Astrocyte (in vitro differentiated cells and primary cell): ENCODE measurements at regions not wholly inside any gene's neighbourhood (a gene's known extent, or its start where the extent isn't known, plus 50 kb on each side); places are given as distances from the start of the nearest gene placed in this dataset.

Experiments used
- DNase-seq: peaks from one replicate; pipeline ENCODE4 v3.0.0-alpha.2; 2010; ENCODE audit warnings: low read depth
- FAIRE-seq: peaks from 2 replicates; lab custom pipeline; 2011; peaks lifted over from hg19 to GRCh38; lab: Jason Lieb, UNC
- H2AFZ ChIP-seq: 2 replicates; pipeline ENCODE4 v1.6.0; 2012; ENCODE audit warnings: low read depth, low read length, inconsistent platforms
- H3K27ac ChIP-seq: 2 replicates; pipeline ENCODE4 v1.5.1; 2011; ENCODE audit warnings: low read depth, low read length, inconsistent platforms
- H3K27me3 ChIP-seq: 2 replicates; pipeline ENCODE4 v1.6.0; 2011; ENCODE audit warnings: low read length, inconsistent platforms; ENCODE audit not compliant: insufficient read depth
- H3K36me3 ChIP-seq: 2 replicates; pipeline ENCODE4 v1.5.1; 2011; ENCODE audit warnings: low read length, inconsistent platforms; ENCODE audit not compliant: insufficient read depth
- H3K4me1 ChIP-seq: 2 replicates; pipeline ENCODE4 v1.5.1; 2011; ENCODE audit warnings: low read length, inconsistent platforms; ENCODE audit not compliant: insufficient read depth
- H3K4me2 ChIP-seq: 2 replicates; pipeline ENCODE4 v1.6.0; 2012; ENCODE audit warnings: low read length, inconsistent platforms
- H3K4me3 ChIP-seq: 2 replicates; pipeline ENCODE4 v1.5.1; 2011; ENCODE audit warnings: low read depth, mild to moderate bottlenecking, low read length, inconsistent platforms; ENCODE audit not compliant: insufficient read depth
- H3K79me2 ChIP-seq: 2 replicates; pipeline ENCODE4 v1.6.0; 2012; ENCODE audit warnings: mild to moderate bottlenecking, low read length, inconsistent platforms; ENCODE audit not compliant: insufficient read depth
- H3K9ac ChIP-seq: 2 replicates; pipeline ENCODE4 v1.6.0; 2012; ENCODE audit warnings: mild to moderate bottlenecking, low read length, inconsistent platforms
- H3K9me3 ChIP-seq: 2 replicates; pipeline ENCODE4 v1.5.1; 2012; ENCODE audit warnings: low read depth, mild to moderate bottlenecking, low read length, inconsistent platforms; ENCODE audit not compliant: insufficient read depth
- H4K20me1 ChIP-seq: 2 replicates; pipeline ENCODE4 v1.6.0; 2012; ENCODE audit warnings: low read length, inconsistent platforms; ENCODE audit not compliant: insufficient read depth
- H3K27ac Mint-ChIP-seq: one replicate; pipeline ENCODE4 v1.8.0; 2021; ENCODE audit warnings: mild to moderate bottlenecking, mixed read lengths; ENCODE audit not compliant: unreplicated experiment
- H3K27me3 Mint-ChIP-seq: one replicate; pipeline ENCODE4 v1.8.0; 2021; ENCODE audit warnings: low read depth, mixed read lengths; ENCODE audit not compliant: unreplicated experiment
- H3K36me3 Mint-ChIP-seq: one replicate; pipeline ENCODE4 v1.8.0; 2021; ENCODE audit warnings: low read depth, mixed read lengths; ENCODE audit not compliant: unreplicated experiment
- H3K4me1 Mint-ChIP-seq: one replicate; pipeline ENCODE4 v1.8.0; 2021; ENCODE audit warnings: low read depth, mixed read lengths; ENCODE audit not compliant: unreplicated experiment
- H3K4me3 Mint-ChIP-seq: one replicate; pipeline ENCODE4 v1.8.0; 2021; ENCODE audit warnings: mild to moderate bottlenecking, moderate library complexity, mixed read lengths; ENCODE audit not compliant: unreplicated experiment
- H3K9me3 Mint-ChIP-seq: one replicate; pipeline ENCODE4 v1.8.0; 2021; ENCODE audit warnings: mild to moderate bottlenecking, mixed read lengths; ENCODE audit not compliant: unreplicated experiment
- CTCF ChIP-seq: IDR thresholded peaks from 2 replicates; pipeline ENCODE4 v1.5.1; 2011; ENCODE audit warnings: low read depth, mild to moderate bottlenecking, inconsistent platforms, low read length, moderate library complexity; ENCODE audit not compliant: insufficient read depth
- EZH2 ChIP-seq: IDR thresholded peaks from 2 replicates; pipeline ENCODE4 v1.6.1; 2012; ENCODE audit warnings: mild to moderate bottlenecking, low read length, inconsistent platforms; ENCODE audit not compliant: insufficient read depth

- no peaks in the 10 kb centered on the region for H3K27me3 Mint-ChIP-seq
- Histone ChIP-seq H3K4me2 (peak overlapping the region; percentile 69), H2AFZ (no peak overlapping the region), H3K9me3 (no peaks in the 10 kb centered on the region), H3K36me3 (no peaks in the 10 kb centered on the region), H3K27ac (peak overlapping the region; percentile 81), H4K20me1 (no peaks in the 10 kb centered on the region), H3K4me3 (peak overlapping the region; percentile 6), H3K79me2 (no peaks in the 10 kb centered on the region), H3K4me1 (peaks cover 23% of the 10 kb centered on the region), H3K27me3 (no peaks in the 10 kb centered on the region), H3K9ac (peak overlapping the region; percentile 70)
- peak overlapping the region; percentile 64 for H3K27ac Mint-ChIP-seq
- TF ChIP-seq EZH2, result no peak
- no peak for TF ChIP-seq CTCF
- FAIRE-seq, result peak; percentile 39
- H3K4me1 Mint-ChIP-seq, result peaks cover 31% of the 10 kb centered on the region
- H3K9me3 Mint-ChIP-seq, result no peaks in the 10 kb centered on the region
- H3K4me3 Mint-ChIP-seq, result no peak overlapping the region
- no peaks in the 10 kb centered on the region for H3K36me3 Mint-ChIP-seq
- peak; percentile 91 for DNase-seq
Observed at GRCh38 chr15:87752250-87752951, 504.1 kb downstream of the NTRK3 start.

GRCh38 chr15:87748483-87748882 lies 508.1 kb downstream of the NTRK3 start:
- Histone ChIP-seq H3K36me3 (no peaks in the 10 kb centered on the region), H2AFZ (no peak overlapping the region), H3K79me2 (no peaks in the 10 kb centered on the region), H3K27me3 (no peaks in the 10 kb centered on the region), H3K9ac (no peak overlapping the region), H3K4me1 (peaks cover 17% of the 10 kb centered on the region), H4K20me1 (no peaks in the 10 kb centered on the region), H3K4me3 (no peak overlapping the region), H3K9me3 (no peaks in the 10 kb centered on the region), H3K4me2 (no peak overlapping the region), H3K27ac (no peak overlapping the region)
- no peaks in the 10 kb centered on the region for H3K36me3 Mint-ChIP-seq
- H3K4me3 Mint-ChIP-seq, result no peak overlapping the region
- FAIRE-seq (no peak), DNase-seq (no peak)
- TF ChIP-seq EZH2, result no peak
- TF ChIP-seq CTCF, result no peak
- H3K4me1 Mint-ChIP-seq, result peaks cover 25% of the 10 kb centered on the region
- H3K27ac Mint-ChIP-seq, result no peak overlapping the region
- H3K27me3 Mint-ChIP-seq, result no peaks in the 10 kb centered on the region
- no peaks in the 10 kb centered on the region for H3K9me3 Mint-ChIP-seq

GRCh38 chr15:87747087-87747486 lies 509.5 kb downstream of the NTRK3 start:
- Mint-ChIP-seq H3K36me3 (no peaks in the 10 kb centered on the region), H3K9me3 (no peaks in the 10 kb centered on the region), H3K27me3 (no peaks in the 10 kb centered on the region), H3K4me3 (no peak overlapping the region), H3K4me1 (peaks cover 16% of the 10 kb centered on the region), H3K27ac (no peak overlapping the region)
- no peak overlapping the region for H3K4me2 ChIP-seq
- no peak overlapping the region for H3K4me3 ChIP-seq
- DNase-seq (no peak), FAIRE-seq (no peak)
- peaks cover 4% of the 10 kb centered on the region for H3K4me1 ChIP-seq
- no peak overlapping the region for H2AFZ ChIP-seq
- H3K9ac ChIP-seq, result no peak overlapping the region
- no peaks in the 10 kb centered on the region for H3K9me3 ChIP-seq
- H3K36me3 ChIP-seq, result no peaks in the 10 kb centered on the region
- H3K79me2 ChIP-seq, result no peaks in the 10 kb centered on the region
- no peaks in the 10 kb centered on the region for H4K20me1 ChIP-seq
- no peak for TF ChIP-seq CTCF
- no peak for TF ChIP-seq EZH2
- H3K27ac ChIP-seq, result no peak overlapping the region
- no peaks in the 10 kb centered on the region for H3K27me3 ChIP-seq
